IPS DF 4.7 (cell line): ENCODE measurements at regions not wholly inside any gene's neighbourhood (a gene's known extent, or its start where the extent isn't known, plus 50 kb on each side); places are given as distances from the start of the nearest gene placed in this dataset.
"Not testable (repeated sequence)": the region's sequence is repeated elsewhere in the genome, so short reads cannot be mapped to it uniquely, and the experiment has no call there.

Experiments used
- DNase-seq: peaks from one replicate; pipeline ENCODE4 v3.0.0-alpha.2; 2013; ENCODE audit warnings: low spot score; ENCODE audit errors: extremely low read depth

DNA sequence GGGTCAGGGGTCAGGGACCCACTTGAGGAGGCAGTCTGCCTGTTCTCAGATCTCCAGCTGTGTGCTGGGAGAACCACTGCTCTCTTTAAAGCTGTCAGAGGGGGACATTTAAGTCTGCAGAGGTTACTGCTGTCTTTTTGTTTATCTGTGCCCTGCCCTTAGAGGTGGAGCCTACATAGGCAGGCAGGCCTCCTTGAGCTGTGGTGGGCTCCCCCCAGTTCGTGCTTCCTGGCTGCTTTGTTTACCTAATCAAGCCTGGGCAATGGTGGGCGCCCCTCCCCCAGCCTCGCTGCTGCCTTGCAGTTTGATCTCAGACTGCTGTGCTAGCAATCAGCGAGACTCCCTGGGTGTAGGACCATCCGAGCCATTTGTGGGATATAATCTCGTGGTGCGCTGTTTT, 830.5 kb upstream of the ANO3 start:
- not testable (repeated sequence) for DNase-seq

DNA sequence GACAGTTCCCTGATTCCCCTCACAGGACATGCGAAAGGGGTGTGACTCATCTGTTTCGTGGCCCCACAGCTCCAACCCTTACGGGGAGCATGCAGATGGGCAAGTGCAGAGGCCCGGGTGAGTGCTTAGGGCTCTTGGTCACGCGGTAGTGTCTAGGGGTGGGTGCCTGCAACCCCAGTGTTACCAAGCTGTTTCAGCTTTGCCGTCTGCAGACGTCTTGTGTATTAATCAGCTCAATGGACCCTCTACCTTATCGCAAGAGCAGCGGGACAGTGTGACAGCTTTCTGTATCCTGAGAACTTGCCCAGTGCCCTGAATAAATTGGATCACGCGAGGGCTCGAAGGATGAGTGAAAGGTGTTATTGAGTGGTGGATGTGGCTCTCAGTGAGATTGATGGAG, 816.4 kb upstream of the ANO3 start:
- no peak for DNase-seq

DNA sequence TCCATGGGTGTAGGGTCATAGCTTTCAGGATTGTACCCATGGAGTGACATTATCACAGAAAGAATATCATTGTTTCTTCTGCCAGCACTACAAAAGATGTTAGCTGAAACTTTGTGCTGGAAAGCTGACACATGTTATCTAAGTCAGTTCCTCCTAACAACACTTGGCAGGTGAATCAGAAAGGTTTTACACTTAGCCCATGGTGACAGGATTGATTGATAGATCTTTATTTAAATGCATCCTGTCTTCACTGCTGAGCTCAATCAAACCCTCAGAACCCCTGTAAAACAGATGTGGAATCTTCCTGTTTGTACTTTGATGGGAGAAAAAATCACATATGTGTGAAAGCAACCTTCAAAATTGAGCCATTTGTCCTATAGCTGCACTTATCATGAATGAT, 811.5 kb upstream of the ANO3 start:
- DNase-seq = no peak

DNA sequence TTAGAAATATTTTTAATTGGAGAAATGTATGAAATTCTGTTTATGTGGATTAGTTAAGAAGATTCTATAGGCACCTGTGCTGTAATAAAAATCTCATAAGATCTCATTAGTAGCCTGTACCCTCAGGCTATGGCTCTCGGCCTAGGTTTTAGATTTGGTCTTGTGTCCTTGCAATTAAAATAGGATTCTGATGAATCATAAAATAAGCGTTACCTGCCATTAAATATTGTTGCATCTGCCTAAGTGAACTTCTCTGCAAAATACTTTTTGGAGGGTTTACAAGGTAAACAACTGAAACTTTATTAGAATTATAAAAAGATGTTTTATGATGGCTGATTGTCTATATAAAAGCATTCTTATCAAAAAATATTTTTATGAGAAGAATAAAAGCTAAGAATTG, 804.1 kb upstream of the ANO3 start:
- DNase-seq = no peak

DNA sequence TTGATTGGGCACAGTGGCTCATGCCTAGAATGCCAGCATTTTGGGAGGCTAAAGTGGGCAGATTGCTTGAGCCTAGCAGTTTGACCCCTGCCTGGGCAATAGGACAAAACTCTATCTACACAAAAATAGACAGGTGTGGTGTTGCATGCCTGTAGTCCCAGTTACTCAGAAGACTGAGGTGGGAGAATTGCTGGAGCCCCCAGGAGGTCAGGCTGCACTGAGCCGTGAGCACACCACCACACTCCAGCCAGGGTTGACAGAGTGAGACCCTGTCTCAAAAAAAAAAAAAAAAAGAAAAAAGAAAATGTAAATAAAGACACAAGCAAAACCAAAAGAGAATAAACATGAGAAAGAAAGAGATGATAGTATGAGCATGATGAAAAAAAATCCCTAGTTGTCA, 802.4 kb upstream of the ANO3 start:
- no peak for DNase-seq

DNA sequence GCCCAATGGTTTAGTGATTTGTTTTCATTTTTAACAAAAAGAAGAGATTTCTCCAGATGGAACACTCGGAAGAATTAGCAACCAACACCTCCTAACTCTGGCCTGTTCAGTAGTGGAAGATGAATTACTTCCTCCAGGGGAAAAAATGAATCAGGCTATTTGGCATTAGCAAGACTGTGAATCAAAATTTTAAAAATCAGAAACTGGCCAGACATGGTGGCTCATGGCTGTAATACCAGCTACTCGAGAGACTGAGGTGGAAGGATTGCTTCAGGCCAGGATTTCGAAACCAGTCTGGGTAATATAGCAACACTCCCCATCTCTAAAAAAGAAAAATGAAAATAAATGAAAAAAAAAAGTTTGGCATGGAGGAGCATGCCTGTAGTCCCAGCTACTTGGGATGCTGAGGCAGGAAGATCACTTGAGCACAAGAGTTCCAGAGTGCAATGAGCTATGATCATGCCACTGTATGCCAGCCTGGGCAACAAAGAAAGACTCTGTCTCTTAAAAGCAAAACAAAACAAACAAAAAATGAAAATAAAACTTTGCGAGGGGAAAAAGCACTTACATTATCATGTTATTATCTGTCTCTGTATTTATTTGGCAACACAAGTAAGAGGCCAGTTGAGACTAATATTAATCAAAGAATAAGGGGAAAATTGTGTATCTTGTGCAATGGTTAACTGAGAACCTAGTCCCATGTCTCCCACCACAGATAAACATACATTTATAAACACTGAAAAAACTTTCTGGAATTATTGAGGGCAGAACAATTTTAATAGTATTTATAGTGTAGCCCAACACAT, 796.3 kb upstream of the ANO3 start:
- DNase-seq = no peak

DNA sequence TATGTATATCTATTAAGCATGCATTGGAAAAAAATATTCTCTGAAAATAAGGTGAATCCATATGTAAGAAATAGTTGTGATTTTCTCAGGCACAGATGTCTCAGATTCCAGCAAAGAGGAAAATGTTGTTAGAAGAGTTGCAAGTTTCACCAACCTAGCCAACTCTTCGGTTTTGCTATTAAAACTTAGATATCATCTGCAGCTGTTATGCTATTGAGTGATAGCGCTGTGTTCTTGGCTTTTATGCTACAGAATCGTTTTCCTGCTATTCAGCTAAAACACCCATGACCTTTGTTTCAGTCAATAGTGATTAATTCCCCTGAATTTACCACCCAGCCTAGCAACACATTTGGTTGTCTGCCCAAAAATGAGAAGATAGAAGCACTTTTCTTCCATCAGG, 795.6 kb upstream of the ANO3 start:
- DNase-seq = no peak

DNA sequence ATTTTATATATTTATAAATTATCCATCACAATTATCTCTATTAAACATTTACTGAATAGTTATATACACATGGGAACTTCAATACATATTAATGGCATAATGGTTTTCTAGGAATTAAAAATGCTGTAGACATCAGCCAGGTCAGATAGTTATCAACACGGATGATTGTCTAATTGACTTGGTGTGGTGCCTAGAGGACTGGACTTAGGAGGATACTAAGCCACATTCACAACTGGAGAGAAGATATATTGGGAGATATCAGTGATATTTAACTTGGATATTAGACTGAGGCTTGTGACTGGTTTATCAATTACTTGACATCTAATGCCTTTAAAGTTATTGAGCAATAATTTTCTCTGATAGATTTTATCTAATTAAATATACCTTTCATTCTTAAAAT, 794.5 kb upstream of the ANO3 start:
- no peak for DNase-seq

DNA sequence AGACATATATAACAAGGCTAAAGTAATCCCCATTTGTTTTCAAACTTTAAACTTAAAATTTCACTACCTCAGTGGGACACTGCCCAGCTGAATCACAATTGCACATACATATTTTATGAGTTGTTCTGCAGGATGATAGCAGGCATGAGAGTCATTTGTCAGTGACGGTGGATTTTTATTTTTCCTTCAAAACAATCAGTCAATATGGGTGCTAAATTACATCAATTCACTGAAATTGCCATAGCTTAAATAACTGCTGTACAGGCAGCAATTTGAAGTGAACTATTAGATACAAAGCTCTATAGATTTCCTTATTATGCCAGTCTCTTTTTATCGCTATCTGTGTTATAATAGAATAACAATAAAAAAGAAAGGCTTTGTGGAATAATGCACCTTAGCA, 784.6 kb upstream of the ANO3 start:
- no peak for DNase-seq

DNA sequence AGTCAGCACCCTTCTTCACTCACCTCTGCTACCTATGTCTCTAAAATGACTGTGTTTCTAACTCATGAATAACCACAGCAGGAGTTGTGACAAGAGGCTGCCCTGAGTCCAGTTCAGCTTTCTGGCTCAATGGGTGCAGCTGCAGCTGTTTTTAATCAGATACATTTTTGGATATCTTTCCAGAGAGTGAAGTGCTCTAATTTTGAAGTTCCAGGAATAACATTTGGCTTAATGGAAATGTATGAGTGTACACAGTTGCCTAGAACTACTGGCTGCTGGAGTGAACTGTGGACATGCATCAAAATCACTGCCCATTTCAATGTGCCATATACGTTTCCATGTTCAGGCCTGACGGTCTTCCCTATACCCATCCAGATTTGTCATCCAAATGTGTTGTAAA, 769.5 kb upstream of the ANO3 start:
- DNase-seq = no peak

DNA sequence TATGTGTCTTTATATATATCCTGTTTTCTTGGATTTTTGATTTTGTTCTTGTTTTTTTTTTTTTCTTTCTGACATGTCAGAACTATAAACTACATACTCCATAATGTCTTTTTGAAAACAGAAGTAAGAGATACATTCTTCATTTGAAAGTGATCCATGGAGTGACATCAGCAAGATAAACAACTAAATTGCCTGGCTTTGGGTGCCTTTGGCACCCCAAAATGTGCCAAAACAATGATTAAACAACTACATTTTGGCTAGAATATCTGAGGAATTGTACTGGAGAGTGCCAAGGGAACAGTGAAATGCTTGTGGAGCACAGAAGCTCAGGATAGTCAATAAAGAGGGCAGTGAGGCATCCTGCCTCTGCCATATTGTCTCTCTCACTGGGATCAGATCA, 766.1 kb upstream of the ANO3 start:
- DNase-seq = no peak

DNA sequence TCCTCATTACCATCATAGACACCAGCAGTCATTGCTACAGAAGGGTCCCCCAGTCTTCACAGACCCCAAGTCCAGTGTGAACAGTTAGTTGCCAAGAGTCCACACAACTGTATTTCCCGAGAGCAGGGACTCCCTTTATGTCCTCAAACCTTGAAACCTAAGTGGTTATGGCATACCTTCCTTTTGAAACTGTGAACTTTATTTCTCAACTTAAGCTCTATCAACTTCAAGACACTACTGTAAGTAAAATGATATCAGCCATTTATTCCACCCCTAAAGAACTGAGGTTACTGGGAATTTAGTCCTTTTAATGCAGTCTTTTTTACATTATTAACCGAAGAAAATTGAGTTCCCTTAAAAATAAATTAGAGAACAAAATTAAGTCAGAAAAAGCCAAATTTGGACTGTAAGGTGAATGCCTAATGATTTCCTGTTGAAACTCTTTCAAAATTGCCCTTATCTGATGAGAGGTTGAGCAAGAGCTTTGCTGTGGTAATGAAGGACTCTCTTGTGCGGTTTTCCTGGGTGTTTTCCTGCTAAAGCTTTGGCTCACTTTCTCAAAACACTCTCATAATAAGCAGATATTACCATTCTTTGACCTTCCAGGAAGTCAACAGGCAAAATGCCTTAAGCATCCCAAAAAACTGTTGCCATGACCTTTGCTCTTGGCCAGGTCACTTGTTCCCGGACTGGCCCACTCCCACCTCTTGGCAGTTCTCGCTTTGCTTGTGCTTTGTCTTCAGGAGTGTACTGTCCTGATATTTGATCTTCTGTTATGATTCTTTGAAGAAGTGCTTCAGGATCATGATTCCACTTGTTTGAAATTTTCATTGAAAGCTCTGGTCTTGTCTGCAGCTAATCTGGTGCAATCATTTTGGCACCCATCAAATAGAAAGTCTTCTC, 765.4 kb upstream of the ANO3 start:
- DNase-seq = no peak

DNA sequence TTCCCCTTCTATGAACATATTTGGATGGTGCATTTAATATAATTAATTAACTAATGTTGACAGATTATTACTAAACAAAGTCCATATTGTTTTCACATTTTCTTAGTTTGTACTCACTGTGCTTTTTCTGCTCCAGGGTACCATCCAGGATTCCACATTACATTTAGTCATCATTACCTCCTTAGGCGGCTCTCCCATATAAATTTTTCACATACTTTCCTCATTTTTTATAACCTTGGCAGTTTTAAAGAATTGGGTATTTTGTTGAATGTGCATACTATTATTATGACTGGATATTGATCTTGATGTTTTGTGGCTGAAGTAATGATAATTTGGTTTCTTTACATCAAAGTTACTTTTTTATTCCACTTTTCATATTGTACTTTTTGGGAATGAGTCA, 755.6 kb upstream of the ANO3 start:
- no peak for DNase-seq

DNA sequence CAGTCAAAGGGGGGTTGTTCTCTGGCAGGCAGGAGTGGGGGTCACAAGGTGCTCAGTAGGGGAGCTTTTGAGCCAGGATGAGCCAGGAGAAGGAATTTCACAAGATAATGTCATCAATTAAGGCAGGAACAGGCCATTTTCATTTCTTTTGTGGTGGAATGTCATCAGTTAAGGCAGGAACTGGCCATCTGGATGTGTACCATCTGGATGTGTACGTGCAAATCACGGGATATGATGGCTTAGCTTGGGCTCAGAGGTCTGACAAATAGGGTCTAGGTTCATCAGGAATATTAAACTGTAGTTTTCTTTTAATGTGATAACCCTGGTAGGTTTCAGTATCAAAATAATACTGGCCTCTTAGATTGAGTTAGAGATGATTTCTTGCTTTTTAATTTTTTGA, 752.4 kb upstream of the ANO3 start:
- DNase-seq = not testable (repeated sequence)

DNA sequence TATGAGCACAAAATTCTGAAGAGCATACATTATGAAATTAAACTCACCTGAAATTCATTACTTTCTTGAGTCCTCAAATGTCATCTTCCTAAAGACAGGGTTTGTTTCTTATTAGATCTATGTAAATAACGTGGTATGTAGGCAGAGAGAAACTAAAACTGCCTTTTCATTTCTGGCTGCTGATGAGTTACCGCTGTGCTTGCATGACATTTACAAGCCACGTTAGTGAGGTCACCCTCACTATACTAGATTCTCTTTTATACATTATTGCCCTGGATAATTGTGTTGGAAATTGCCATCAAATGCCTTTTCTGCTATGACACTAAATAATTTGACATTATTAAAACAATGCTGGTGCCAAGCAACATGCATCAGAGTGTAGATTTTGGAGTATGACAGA, 748.3 kb upstream of the ANO3 start:
- DNase-seq = no peak

DNA sequence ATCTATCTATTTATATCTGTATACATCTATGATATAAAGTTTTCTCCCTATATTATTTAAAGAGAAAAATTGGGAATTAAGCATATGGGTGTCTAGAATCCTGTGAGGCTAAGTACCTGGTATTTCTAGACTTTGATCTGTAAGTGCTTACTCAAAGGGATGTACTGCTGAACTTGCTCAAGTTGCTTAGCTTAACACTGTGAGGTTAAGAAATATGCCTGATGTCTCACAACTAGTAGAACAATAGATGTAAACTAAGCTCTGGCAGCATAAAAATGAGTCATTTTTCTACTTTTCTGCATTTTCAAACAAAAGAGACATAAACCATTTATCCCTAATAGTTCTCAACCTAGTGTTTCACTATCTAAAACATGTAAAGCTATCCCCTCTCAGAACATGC, 744.4 kb upstream of the ANO3 start:
- no peak for DNase-seq

DNA sequence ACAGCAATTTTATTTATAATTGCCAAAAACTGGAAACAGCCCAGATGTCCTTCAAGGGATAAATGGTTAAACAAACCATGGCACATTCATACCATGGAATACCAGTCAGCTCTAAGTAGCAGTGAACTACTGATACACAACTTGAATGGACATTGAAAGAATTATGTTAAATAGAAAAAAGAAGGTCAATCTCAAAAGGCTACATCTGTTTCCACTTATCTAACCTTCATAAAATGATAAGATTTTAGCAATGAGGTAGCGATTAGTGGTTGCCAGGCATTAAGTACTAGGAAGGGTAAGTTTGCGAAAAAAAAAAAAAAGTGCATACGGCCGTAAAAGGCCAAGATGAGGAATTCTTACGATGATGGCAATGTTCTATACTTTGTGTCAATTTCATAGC, 738.7 kb upstream of the ANO3 start:
- no peak for DNase-seq

DNA sequence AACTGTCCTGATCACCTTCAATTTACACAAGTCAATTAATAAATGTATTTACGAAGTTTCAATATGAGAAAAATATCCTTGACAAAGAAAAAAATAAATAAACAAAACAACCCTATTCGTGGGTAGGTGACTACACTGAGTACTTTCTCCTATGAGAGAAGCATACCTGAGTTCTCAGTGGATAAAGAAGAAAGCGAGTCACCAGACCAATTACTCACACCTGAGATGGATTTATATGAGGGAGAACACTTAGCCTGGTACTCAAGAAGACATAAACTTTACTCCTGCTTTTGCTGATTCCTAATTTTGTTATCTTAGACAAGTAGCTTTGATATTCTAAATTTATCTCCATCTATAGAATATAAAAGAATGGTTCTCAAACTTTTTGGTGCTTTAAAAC, 735.2 kb upstream of the ANO3 start:
- no peak for DNase-seq

DNA sequence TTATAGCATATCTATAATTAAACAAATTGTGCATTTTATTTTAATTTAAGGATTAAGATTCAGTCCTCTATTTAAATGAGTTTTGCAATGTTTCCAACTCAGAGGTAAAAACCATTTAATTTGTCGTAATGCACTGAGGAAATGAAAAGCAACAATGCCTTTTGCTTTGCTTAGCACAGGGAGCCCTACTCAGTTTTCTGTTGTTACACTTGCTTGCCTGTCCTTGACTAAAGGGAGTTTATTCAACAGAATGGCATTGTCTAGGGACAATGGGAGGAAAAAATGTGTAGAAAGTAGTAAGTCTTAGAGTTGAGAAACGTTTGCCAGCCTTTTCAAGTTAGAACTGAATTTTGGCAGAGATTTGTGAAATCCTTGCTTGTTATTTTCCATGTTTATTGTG, 734.2 kb upstream of the ANO3 start:
- no peak for DNase-seq

DNA sequence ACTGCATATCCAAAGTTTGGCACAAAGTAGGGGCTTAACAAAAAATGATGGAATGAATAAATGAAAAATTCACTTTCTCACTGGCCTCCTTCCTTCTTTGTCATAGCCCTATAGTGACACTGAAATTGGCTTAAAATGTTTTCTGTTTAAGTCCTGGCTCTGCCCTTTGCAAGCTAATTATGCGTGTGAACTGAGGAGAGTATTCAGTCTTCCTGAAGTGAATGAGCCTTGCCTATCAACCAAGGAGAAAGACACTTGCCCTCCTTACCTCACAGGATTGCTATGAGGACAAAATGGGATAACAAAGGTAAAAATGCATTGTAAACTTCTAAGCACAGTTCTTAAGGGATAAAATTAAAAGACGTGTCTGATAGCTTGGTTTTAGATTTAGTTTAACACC, 729.8 kb upstream of the ANO3 start:
- no peak for DNase-seq

DNA sequence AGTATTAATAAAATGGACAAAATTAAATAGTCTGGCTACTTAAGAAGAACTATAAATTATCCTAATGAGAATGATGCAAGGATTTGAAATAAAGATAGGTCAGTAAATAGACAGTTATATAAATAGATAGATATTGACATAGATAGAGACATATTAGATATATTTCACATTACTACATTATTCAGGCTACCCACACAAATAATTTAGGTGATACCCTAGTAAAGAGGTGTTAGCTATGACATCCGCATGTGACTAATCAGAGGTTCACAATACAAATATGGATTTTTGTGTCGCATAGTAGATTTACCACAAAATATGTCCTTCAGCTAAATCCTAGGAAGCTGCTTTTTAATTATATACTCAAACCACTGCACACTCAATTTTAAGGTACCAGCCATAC, 729.0 kb upstream of the ANO3 start:
- DNase-seq = no peak

DNA sequence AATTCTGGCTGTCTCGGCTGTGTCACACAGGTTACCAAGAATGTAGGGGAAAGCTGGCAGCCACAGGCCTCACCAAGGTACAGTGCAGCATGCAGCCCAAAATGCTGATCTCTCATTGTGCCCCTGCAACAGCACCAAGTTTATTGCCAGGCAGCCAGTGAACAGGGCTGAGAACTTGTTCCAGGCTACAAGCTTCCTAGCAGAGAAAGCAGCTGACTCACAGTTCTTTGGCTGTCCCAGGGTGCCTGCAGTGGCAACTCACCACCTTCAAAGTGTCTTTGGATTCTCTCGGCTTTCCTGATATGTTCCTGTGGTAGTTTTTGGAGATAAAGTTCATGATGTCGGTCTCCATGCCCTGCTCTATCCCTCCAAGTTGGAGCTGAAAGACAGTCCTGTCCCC, 719.1 kb upstream of the ANO3 start:
- DNase-seq = no peak

DNA sequence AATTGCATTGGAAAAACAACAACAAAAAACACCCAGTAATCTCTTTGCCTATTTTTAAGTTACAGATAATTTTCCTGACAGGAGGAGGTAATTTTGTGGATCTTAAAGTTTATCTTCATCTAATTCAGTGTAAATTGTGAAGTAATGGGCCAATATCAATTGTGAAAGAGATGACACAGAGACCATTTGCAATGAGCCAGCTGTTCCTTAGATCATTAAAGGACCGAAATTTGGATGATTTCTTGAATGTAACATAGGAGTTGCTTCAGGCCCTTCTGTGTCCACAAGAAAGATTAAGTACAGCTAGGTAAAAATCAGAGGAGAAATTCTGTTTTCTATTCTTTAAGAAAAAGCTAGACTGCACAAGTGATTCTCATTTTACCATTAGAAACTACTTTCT, 718.5 kb upstream of the ANO3 start:
- no peak for DNase-seq
